Fibroblast of lung (primary cell): ENCODE measurements at regions not wholly inside any gene's neighbourhood (a gene's known extent, or its start where the extent isn't known, plus 50 kb on each side); places are given as distances from the start of the nearest gene placed in this dataset.

Experiments used
- CTCF ChIP-seq, 2 donors: IDR thresholded peaks in 1 of 2; conservative IDR thresholded peaks in 1 of 2; 1 replicate in 1 of 2; 2 replicates in 1 of 2; pipeline ENCODE4 v1.5.1; 2011 to 2012; ENCODE audit warnings: low read length in 2 of 2, control low read depth in 1 of 2, inconsistent platforms in 1 of 2, low read depth in 1 of 2, mild to moderate bottlenecking in 1 of 2
- EZH2 ChIP-seq: IDR thresholded peaks from 2 replicates; pipeline ENCODE4 v1.5.1; 2012; ENCODE audit warnings: low read length, control low read depth, mild to moderate bottlenecking; ENCODE audit errors: missing control alignments

GRCh38 chr3:95607926-95608325 is 1206.5 kb upstream of the EPHA6 start:
- no peak for TF ChIP-seq CTCF (conservative IDR thresholded peaks at IDR 0.05 in 1 of 2, IDR thresholded peaks at IDR 0.05 in 1 of 2; ENCODE audit: low read depth in 1 of 2, low read length in 2 of 2)
- no peak for TF ChIP-seq EZH2
